GM12878 (cell line): ENCODE measurements at regions not wholly inside any gene's neighbourhood (a gene's known extent, or its start where the extent isn't known, plus 50 kb on each side); places are given as distances from the start of the nearest gene placed in this dataset.

Source experiments
- ATAC-seq: fragments of 200-7000 bp; cut with Tn5 transposase; 3 replicates; pipeline ENCODE4 v1.9.1; 2020; ENCODE audit warnings: mild to moderate bottlenecking, moderate library complexity
- BruUV-seq: library from RNA; stranded (reverse); fragments of 400-500 nt; replicated peaks from 2 replicates; lab custom pipeline; 2021; lab: Mats Ljungman, UMichigan
- CTCF ChIA-PET: fragments of 300-600 bp; sonication (Branson Sonifier 250); formaldehyde crosslinking; extraction: SDS; loops from one replicate; lab custom pipeline; 2021; ENCODE audit warnings: inconsistent platforms; lab: Yijun Ruan, JAX
- POLR2A ChIA-PET: fragments of 350-600 bp; formaldehyde crosslinking; extraction: SDS; loops from one replicate; lab custom pipeline; 2021; ENCODE audit warnings: inconsistent platforms; lab: Charles Lee
- RAD21 ChIA-PET: fragments of 300-600 bp; sonication (Branson Sonifier 250); formaldehyde crosslinking; loops from one replicate; lab custom pipeline; 2023; ENCODE audit warnings: antibody characterized with exemption; ENCODE audit not compliant: unreplicated experiment; lab: Charles Lee
- SMC1A ChIA-PET: fragments of 300-600 bp; sonication (Branson Sonifier 250); formaldehyde crosslinking; loops from one replicate; lab custom pipeline; 2023; ENCODE audit not compliant: unreplicated experiment, uncharacterized antibody; lab: Charles Lee
- DNase-seq: peaks from one replicate; pipeline ENCODE4 v3.0.0-alpha.2; 2011; ENCODE audit warnings: low read depth, low spot score
- FAIRE-seq: peaks from 3 replicates; lab custom pipeline; 2011; peaks lifted over from hg19 to GRCh38; lab: Jason Lieb, UNC
- H2AFZ ChIP-seq: 2 replicates; pipeline ENCODE4 v1.6.0; 2011; ENCODE audit warnings: low read depth, low read length, control low read depth; ENCODE audit not compliant: control insufficient read depth
- H3K27ac ChIP-seq: 2 replicates; pipeline ENCODE4 v1.5.1; 2011; ENCODE audit warnings: control low read depth; ENCODE audit not compliant: control insufficient read depth, insufficient read depth
- H3K27me3 ChIP-seq, 2 experiments: replicated peaks in 1 of 2; 2 replicates each; pipeline versions ENCODE4 v1.6.0 to v1.6.1; 2011; ENCODE audit warnings: low read length in 1 of 2; ENCODE audit not compliant: control insufficient read depth in 2 of 2, insufficient read depth in 2 of 2
- H3K36me3 ChIP-seq, 2 experiments: 2 replicates each; pipeline ENCODE4 v1.5.1; 2011; ENCODE audit warnings: low read length in 1 of 2; ENCODE audit not compliant: control insufficient read depth in 2 of 2, insufficient read depth in 2 of 2
- H3K4me1 ChIP-seq: 2 replicates; pipeline ENCODE4 v1.6.1; 2011; ENCODE audit warnings: mild to moderate bottlenecking, low read length, moderate library complexity, mixed read lengths; ENCODE audit not compliant: control insufficient read depth, insufficient read depth
- H3K4me2 ChIP-seq: 2 replicates; pipeline ENCODE4 v1.6.0; 2011; ENCODE audit warnings: control low read depth; ENCODE audit not compliant: control insufficient read depth, insufficient read depth
- H3K4me3 ChIP-seq: fragments of 200-600 bp; sonication (generic); 2 replicates; pipeline ENCODE4 v1.5.1; 2016
- H3K79me2 ChIP-seq: 2 replicates; pipeline ENCODE4 v1.6.0; 2011; ENCODE audit warnings: low read length; ENCODE audit not compliant: control insufficient read depth, insufficient read depth
- H3K9ac ChIP-seq: 2 replicates; pipeline ENCODE4 v1.8.0; 2011; ENCODE audit warnings: low read length, control low read depth, mixed read lengths; ENCODE audit not compliant: control insufficient read depth, insufficient read depth
- H3K9me3 ChIP-seq: replicated peaks from 3 replicates; pipeline ENCODE4 v1.5.1; 2011; ENCODE audit warnings: mild to moderate bottlenecking, low read length; ENCODE audit not compliant: control insufficient read depth, insufficient read depth
- H4K20me1 ChIP-seq: 2 replicates; pipeline ENCODE4 v1.6.0; 2011; ENCODE audit not compliant: control insufficient read depth, insufficient read depth
- CREB1 ChIP-seq: IDR thresholded peaks from 2 replicates; pipeline ENCODE4 v1.6.1; 2012; ENCODE audit warnings: low read depth, mild to moderate bottlenecking, inconsistent platforms
- CTCF ChIP-seq, 3 experiments: IDR thresholded peaks in 2 of 3; conservative IDR thresholded peaks in 1 of 3; 2 replicates each; pipeline ENCODE4 v1.5.1; 2011; ENCODE audit warnings: low read depth in 3 of 3, low read length in 3 of 3, mild to moderate bottlenecking in 3 of 3, control low read depth in 2 of 3, moderate library complexity in 2 of 3, inconsistent platforms in 1 of 3, mixed read lengths in 1 of 3; ENCODE audit not compliant: control insufficient read depth in 2 of 3, insufficient read depth in 1 of 3; ENCODE audit errors: extremely low read depth in 1 of 3
- JUNB ChIP-seq: IDR thresholded peaks from 2 replicates; pipeline ENCODE4 v1.6.1; 2016; ENCODE audit warnings: antibody characterized with exemption, mild to moderate bottlenecking
- JUND ChIP-seq: IDR thresholded peaks from 2 replicates; pipeline ENCODE4 v1.6.1; 2012; ENCODE audit warnings: low read depth, mild to moderate bottlenecking, low read length, improper control_type of control experiment, moderate library complexity
- KDM1A ChIP-seq: fragments of 200-600 bp; sonication (generic); IDR thresholded peaks from 2 replicates; pipeline ENCODE4 v1.6.1; 2016; ENCODE audit warnings: borderline replicate concordance
- NFXL1 ChIP-seq: fragments of 450-650 bp; IDR thresholded peaks from 2 replicates; pipeline ENCODE4 v1.6.1; 2017; ENCODE audit warnings: antibody characterized with exemption, mild to moderate bottlenecking, borderline replicate concordance
- PAX8 ChIP-seq: fragments of 450-650 bp; IDR thresholded peaks from 2 replicates; pipeline ENCODE4 v1.6.1; 2017; ENCODE audit warnings: mild to moderate bottlenecking, moderate library complexity
- POLR2AphosphoS5 ChIP-seq: IDR thresholded peaks from 2 replicates; pipeline ENCODE4 v1.6.1; 2011; ENCODE audit warnings: mild to moderate bottlenecking, low read length, inconsistent platforms
- RCOR1 ChIP-seq: conservative IDR thresholded peaks from 2 replicates; pipeline ENCODE4 v1.6.1; 2012; ENCODE audit warnings: low read depth, low read length, improper control_type of control experiment
- REST ChIP-seq: IDR thresholded peaks from 2 replicates; pipeline ENCODE4 v1.6.1; 2012; ENCODE audit warnings: mild to moderate bottlenecking, low read depth, low read length
- ZNF24 ChIP-seq: fragments of 450-650 bp; IDR thresholded peaks from 2 replicates; pipeline ENCODE4 v1.6.1; 2017; ENCODE audit warnings: antibody characterized with exemption, mild to moderate bottlenecking
- ZNF687 ChIP-seq: fragments of 450-650 bp; IDR thresholded peaks from 2 replicates; pipeline ENCODE4 v1.6.1; 2017; ENCODE audit warnings: mild to moderate bottlenecking, moderate library complexity
- in situ Hi-C: fragments of 300-500 bp; cut with MboI; formaldehyde crosslinking; loops from 9 replicates; pipeline ENCODE4 v1.14.3; 2018; ENCODE audit warnings: mixed read lengths
- intact Hi-C: fragments of 100-400 bp; cut with micrococcal nuclease; formaldehyde crosslinking; loops from one replicate; pipeline ENCODE4 v1.14.2; 2022; ENCODE audit not compliant: unreplicated experiment

GRCh38 chr11:27592098-27592780, 85.7 kb upstream of the LIN7C start:
- H3K9ac ChIP-seq = no peak overlapping the region
- in situ Hi-C loops (no loop called here), intact Hi-C loops (no loop called here)
- no peaks in the 10 kb centered on the region for H3K79me2 ChIP-seq
- no peaks in the 10 kb centered on the region for H3K27me3 ChIP-seq
- TF ChIP-seq ZNF24 = no peak
- no peak for TF ChIP-seq POLR2AphosphoS5
- TF ChIP-seq REST = no peak
- TF ChIP-seq KDM1A = no peak
- TF ChIP-seq JUND = no peak
- TF ChIP-seq PAX8 = no peak
- no peak for TF ChIP-seq JUNB
- no peak for TF ChIP-seq NFXL1
- no peak for TF ChIP-seq ZNF687
- no peak for TF ChIP-seq RCOR1
- no peak for TF ChIP-seq CREB1
- TF ChIP-seq CTCF (IDR thresholded peaks at IDR 0.05 in 2 of 3, conservative IDR thresholded peaks at IDR 0.05 in 1 of 3; ENCODE audit: control insufficient read depth in 2 of 3, extremely low read depth in 1 of 3, insufficient read depth in 1 of 3, low read depth in 3 of 3, low read length in 3 of 3) = no peak
- RAD21 ChIA-PET = no interaction called here
- no peaks in the 10 kb centered on the region for H3K9me3 ChIP-seq
- H3K4me3 ChIP-seq = no peak overlapping the region
- no peak overlapping the region for H2AFZ ChIP-seq
- no peaks in the 10 kb centered on the region for H3K4me1 ChIP-seq
- CTCF ChIA-PET = no interaction called here
- H3K36me3 ChIP-seq = no peaks in the 10 kb centered on the region
- H4K20me1 ChIP-seq = no peaks in the 10 kb centered on the region
- H3K4me2 ChIP-seq = no peak overlapping the region
- DNase-seq = no peak
- no TSS peak for BruUV-seq
- H3K27ac ChIP-seq = no peak overlapping the region
- no peak for FAIRE-seq
- SMC1A ChIA-PET = no interaction called here
- POLR2A ChIA-PET = no interaction called here
- ATAC-seq = no peak
